ENCODE measurements at regions not wholly inside any gene's neighbourhood (a gene's known extent, or its start where the extent isn't known, plus 50 kb on each side); places are given as distances from the start of the nearest gene placed in this dataset.

GRCh38 chr1:232139444-232139843, 490.5 kb downstream of the SIPA1L2 start:
- no peak for TF ChIP-seq CTCF (IDR thresholded peaks at IDR 0.05)
- peaks cover 0 to 31% (median 7%) of the 10 kb centered on the region in 4 donors for H3K4me1 ChIP-seq
- peaks cover 0 to 15% (median 3%) of the 10 kb centered on the region in 4 donors for H3K9me3 ChIP-seq
- WGBS, 2 donors: 92 to 98% methylated on average over 6 of the region's 6 CpGs
- H3K27ac ChIP-seq: no peak overlapping the region
- H3K27me3 ChIP-seq: no peaks in the 10 kb centered on the region
- H3K36me3 ChIP-seq: no peaks in the 10 kb centered on the region
- no peak for DNase-seq (ENCODE audit: low spot score in 2 of 2)
- H3K4me3 ChIP-seq: no peak overlapping the region

GRCh38 chr1:232138044-232138443, 491.9 kb downstream of the SIPA1L2 start:
- no peak for TF ChIP-seq EP300 (IDR thresholded peaks at IDR 0.05)
- no peak for TF ChIP-seq POLR2A (IDR thresholded peaks at IDR 0.05)
- no peak for TF ChIP-seq CTCF (IDR thresholded peaks at IDR 0.05)
- Histone ChIP-seq H3K27ac (no peak overlapping the region), H3K4me3 (no peak overlapping the region), H3K27me3 (no peaks in the 10 kb centered on the region), H3K36me3 (no peaks in the 10 kb centered on the region), H3K9me3 (peaks cover 0 to 15% (median 3%) of the 10 kb centered on the region in 4 donors), H3K4me1 (peaks cover 0 to 19% (median 5%) of the 10 kb centered on the region in 4 donors)
- WGBS, 2 donors: 86 to 94% methylated on average over 7 of the region's 7 CpGs
- no peak for DNase-seq (ENCODE audit: low spot score in 2 of 2)

- Histone ChIP-seq H3K9me3 (peaks cover 0 to 15% (median 3%) of the 10 kb centered on the region in 4 donors), H3K4me3 (no peak overlapping the region), H3K4me1 (peaks cover 0 to 12% (median 2%) of the 10 kb centered on the region in 4 donors), H3K27me3 (no peaks in the 10 kb centered on the region), H3K36me3 (no peaks in the 10 kb centered on the region), H3K27ac (no peak overlapping the region)
- TF ChIP-seq CTCF (IDR thresholded peaks at IDR 0.05): no peak
- no peak for TF ChIP-seq POLR2A (IDR thresholded peaks at IDR 0.05)
- TF ChIP-seq EP300 (IDR thresholded peaks at IDR 0.05): no peak
- 81 to 86% methylated on average over 3 of the region's 3 CpGs for WGBS, 2 donors
- DNase-seq (ENCODE audit: low spot score in 2 of 2): no peak
Observed at GRCh38 chr1:232137066-232137465, 492.9 kb downstream of the SIPA1L2 start.

- no peaks in the 10 kb centered on the region for H3K36me3 ChIP-seq
- H3K27me3 ChIP-seq: no peaks in the 10 kb centered on the region
- no peak overlapping the region for H3K27ac ChIP-seq
- TF ChIP-seq POLR2A (IDR thresholded peaks at IDR 0.05) (no peak), EP300 (IDR thresholded peaks at IDR 0.05) (no peak), CTCF (IDR thresholded peaks at IDR 0.05) (no peak)
- WGBS, 2 donors: 83 to 94% methylated on average over 4 of the region's 4 CpGs
- no peak for DNase-seq (ENCODE audit: low spot score in 2 of 2)
- peaks cover 0 to 5% (median 0%) of the 10 kb centered on the region in 4 donors for H3K4me1 ChIP-seq
- peaks cover 0 to 15% (median 3%) of the 10 kb centered on the region in 4 donors for H3K9me3 ChIP-seq
- H3K4me3 ChIP-seq: no peak overlapping the region
Observed at GRCh38 chr1:232136136-232136535, 493.8 kb downstream of the SIPA1L2 start.

- TF ChIP-seq CTCF (IDR thresholded peaks at IDR 0.05): no peak
- no peak for TF ChIP-seq EP300 (IDR thresholded peaks at IDR 0.05)
- TF ChIP-seq POLR2A (IDR thresholded peaks at IDR 0.05): no peak
- peaks cover 0 to 5% (median 0%) of the 10 kb centered on the region in 4 donors for H3K4me1 ChIP-seq
- 75 to 84% methylated on average over 2 of the region's 2 CpGs for WGBS, 2 donors
- no peaks in the 10 kb centered on the region for H3K27me3 ChIP-seq
- H3K4me3 ChIP-seq: no peak overlapping the region
- no peak for DNase-seq (ENCODE audit: low spot score in 2 of 2)
- H3K27ac ChIP-seq: no peak overlapping the region
- no peaks in the 10 kb centered on the region for H3K36me3 ChIP-seq
- H3K9me3 ChIP-seq: peaks cover 0 to 7% (median 0%) of the 10 kb centered on the region in 4 donors
Observed at GRCh38 chr1:232134365-232134764, 495.6 kb downstream of the SIPA1L2 start.
